ENCODE measurements at regions not wholly inside any gene's neighbourhood (a gene's known extent, or its start where the extent isn't known, plus 50 kb on each side); places are given as distances from the start of the nearest gene placed in this dataset.

- no peak for DNase-seq
Observed at GRCh38 chr4:115723621-115724020, 610.2 kb upstream of the NDST4 start.

GRCh38 chr4:115720611-115721010, 607.2 kb upstream of the NDST4 start:
- DNase-seq, result no peak

- DNase-seq, result no peak
Observed at GRCh38 chr4:115711575-115711974, 598.2 kb upstream of the NDST4 start.

GRCh38 chr4:115688961-115689360, 575.5 kb upstream of the NDST4 start:
- DNase-seq, result no peak

GRCh38 chr4:115687052-115687755, 573.8 kb upstream of the NDST4 start:
- DNase-seq, result no peak

- DNase-seq, result no peak
Observed at GRCh38 chr4:115678425-115678941, 565.1 kb upstream of the NDST4 start.

- no peak for DNase-seq
Observed at GRCh38 chr4:115675719-115676118, 562.3 kb upstream of the NDST4 start.

GRCh38 chr4:115674485-115674884, 561.1 kb upstream of the NDST4 start:
- DNase-seq, result no peak

GRCh38 chr4:115671581-115671980, 558.2 kb upstream of the NDST4 start:
- no peak for DNase-seq

- DNase-seq, result no peak
Observed at GRCh38 chr4:115670930-115671329, 557.5 kb upstream of the NDST4 start.

- no peak for DNase-seq
Observed at GRCh38 chr4:115668396-115668795, 555.0 kb upstream of the NDST4 start.

- DNase-seq, result no peak
Observed at GRCh38 chr4:115664285-115664684, 550.9 kb upstream of the NDST4 start.

GRCh38 chr4:115660465-115660864, 547.0 kb upstream of the NDST4 start:
- DNase-seq, result no peak

- DNase-seq, result no peak
Observed at GRCh38 chr4:115657991-115658650, 544.7 kb upstream of the NDST4 start.

GRCh38 chr4:115655626-115656025, 542.2 kb upstream of the NDST4 start:
- DNase-seq, result no peak

GRCh38 chr4:115648786-115649185, 535.4 kb upstream of the NDST4 start:
- no peak for DNase-seq

- DNase-seq, result no peak
Observed at GRCh38 chr4:115629270-115629669, 515.9 kb upstream of the NDST4 start.

- no peak for DNase-seq
Observed at GRCh38 chr4:115609631-115610030, 496.2 kb upstream of the NDST4 start.

- DNase-seq, result no peak
Observed at GRCh38 chr4:115607311-115607710, 493.9 kb upstream of the NDST4 start.

- no peak for DNase-seq
Observed at GRCh38 chr4:115596265-115597001, 483.0 kb upstream of the NDST4 start.

GRCh38 chr4:115580901-115581300, 467.5 kb upstream of the NDST4 start:
- DNase-seq, result no peak

- no peak for DNase-seq
Observed at GRCh38 chr4:115575851-115576250, 462.4 kb upstream of the NDST4 start.

- DNase-seq, result no peak
Observed at GRCh38 chr4:115562506-115562905, 449.1 kb upstream of the NDST4 start.

- no peak for DNase-seq
Observed at GRCh38 chr4:115548123-115548522, 434.7 kb upstream of the NDST4 start.
